NCI-H2029 (cell line): ENCODE measurements at regions not wholly inside any gene's neighbourhood (a gene's known extent, or its start where the extent isn't known, plus 50 kb on each side); places are given as distances from the start of the nearest gene placed in this dataset.

Source experiments
- DNase-seq: peaks from one replicate; lab custom pipeline; 2025; lab: John Stamatoyannopoulos, UW

DNA sequence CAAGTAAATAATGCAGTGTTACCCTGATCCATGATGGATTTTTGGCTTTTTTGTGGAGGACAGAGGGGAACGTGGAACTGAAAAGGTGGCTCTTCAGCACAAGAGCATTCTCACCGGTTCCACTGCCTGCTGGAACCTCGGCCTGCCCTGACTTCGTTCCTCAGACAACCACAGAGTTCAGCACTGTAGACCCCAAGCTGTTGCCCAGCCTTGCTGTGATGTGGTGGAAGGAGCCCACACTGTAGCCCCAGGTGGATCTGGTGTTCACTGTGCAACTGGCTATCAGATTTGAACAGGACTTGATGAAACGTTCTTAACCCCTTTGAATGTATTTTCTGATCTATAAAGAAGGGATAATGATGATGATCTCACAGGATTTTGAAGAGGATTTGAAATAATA lies 293.5 kb downstream of the TRIB2 start:
- no peak for DNase-seq

DNA sequence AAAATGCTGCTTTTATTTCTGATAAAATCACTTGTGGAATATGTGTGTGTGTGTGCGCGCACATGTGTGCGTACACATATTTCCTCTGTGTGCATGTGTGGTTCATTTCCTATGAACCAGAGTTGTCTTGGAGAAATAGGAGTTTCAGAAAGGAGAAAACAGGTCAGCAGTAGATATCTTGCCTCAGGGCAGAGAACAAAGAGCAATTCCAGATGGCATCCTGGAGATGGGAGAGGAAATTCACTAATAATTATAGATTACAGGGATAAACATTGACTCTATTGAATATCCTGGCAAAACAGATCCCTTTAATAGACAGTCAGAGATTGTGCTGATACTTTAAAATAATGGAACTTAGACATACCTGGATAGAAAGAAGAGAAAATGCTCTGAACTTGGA lies 298.0 kb downstream of the TRIB2 start:
- DNase-seq = no peak

DNA sequence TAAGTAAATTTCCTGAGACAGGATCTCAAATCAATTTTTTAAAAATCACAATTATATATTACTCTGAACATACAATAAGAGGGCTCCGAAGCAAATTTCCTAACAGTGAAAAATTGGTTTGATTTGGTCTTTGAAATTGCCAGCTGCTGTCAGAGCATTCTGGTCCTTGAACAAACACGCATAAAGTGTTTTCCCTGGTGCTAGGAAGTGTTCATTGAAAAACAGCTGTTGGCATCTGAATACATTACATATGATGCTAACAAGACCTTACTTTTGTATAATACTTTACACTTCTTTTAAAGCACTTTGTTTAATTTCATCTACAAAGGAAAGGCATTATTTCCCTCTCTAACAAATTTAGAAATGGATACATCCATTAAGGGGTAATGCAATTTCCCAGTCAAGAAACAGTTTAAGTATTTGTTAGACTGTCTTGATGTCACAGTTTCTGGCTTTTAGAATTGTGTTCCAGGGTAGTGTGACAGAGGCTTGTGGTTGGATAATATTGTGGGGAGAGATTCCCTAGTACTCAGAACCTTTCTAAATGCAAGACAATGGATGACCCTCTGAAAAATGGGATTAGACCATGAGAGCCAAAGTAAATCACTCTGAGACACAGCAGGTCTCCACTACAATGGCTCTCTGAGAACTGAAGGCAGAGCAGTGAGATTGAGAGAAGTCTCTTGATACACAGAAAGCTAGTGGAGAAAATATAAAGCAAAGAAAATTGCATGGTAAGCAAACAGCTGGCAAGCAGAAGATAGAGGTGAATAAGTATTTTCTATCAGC lies 299.0 kb downstream of the TRIB2 start:
- no peak for DNase-seq

DNA sequence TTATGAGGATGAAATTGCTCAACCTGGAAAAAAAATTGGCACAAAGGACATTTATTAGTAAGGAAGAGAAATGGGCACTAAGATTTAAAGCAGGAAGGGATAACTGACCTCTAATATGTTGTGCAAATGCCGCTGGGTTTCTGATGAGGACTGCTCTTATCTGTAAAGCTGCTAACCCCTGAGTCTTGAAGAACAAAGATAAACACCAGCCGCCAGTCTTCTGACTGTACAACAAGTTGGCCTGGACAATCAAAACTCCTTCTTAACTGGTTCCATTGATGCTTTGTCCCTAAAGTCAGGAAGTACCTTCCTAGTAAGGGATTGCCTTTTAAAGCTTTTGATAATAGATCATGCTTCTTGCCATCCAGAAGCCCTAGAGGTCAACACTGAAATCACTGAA lies 301.8 kb downstream of the TRIB2 start:
- no peak for DNase-seq

DNA sequence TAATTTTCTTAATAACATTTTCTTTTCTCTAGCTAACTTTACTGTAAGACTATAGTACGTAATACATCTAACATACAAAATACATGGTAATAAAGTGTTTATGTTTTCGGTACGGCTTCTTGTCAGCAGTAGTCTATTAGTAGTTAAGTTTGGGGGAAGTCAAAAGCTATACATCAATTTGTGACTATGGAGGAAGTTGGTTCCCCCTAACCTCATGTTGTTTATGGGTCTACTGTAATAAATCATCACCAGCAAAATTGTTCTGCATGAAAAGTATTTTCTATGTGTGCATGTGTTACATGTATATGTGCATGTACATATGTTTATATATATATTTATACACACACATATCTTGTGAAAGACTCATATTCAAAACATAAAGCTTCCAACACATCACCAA lies 303.0 kb downstream of the TRIB2 start:
- DNase-seq = no peak

DNA sequence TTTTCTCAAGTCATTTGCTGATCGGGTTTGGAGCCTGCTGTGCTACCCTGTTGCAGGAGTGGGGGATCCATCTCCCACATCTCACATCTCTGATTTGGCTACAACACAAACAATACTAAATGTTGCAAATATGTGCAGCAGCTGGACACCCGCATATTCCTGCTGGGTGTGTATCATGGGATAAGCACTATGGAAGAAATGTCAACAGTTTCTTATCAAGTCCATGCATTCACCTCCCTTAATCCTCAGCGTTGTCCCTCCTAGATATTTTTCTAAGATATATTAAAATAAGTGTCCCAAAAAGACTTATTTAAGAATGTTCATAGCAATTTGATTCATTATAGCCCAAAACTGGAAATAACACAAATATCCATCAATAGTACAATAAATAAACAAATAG lies 303.7 kb downstream of the TRIB2 start:
- no peak for DNase-seq

DNA sequence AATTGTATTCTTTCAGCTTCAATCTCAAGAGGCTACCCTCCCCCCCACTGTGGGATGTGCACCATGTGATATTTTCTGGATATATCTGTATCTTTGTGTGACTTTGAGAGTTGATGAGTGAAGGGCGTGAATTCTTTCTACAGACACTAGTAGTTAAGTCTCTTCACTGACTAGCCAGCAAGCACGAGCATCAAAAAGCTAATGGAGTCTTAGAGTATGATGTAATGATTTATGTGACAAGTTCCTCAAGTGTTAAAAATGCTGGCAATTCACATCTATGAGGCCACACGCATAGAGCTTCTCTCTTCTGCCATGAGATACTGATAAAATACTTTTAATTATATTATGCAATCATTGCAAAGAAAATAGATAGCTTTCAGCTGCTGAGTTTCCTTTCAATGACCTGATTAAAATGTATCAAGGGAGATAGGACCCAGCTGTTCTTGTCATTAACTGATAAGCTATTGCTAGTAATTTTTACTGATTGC lies 304.8 kb downstream of the TRIB2 start:
- no peak for DNase-seq

DNA sequence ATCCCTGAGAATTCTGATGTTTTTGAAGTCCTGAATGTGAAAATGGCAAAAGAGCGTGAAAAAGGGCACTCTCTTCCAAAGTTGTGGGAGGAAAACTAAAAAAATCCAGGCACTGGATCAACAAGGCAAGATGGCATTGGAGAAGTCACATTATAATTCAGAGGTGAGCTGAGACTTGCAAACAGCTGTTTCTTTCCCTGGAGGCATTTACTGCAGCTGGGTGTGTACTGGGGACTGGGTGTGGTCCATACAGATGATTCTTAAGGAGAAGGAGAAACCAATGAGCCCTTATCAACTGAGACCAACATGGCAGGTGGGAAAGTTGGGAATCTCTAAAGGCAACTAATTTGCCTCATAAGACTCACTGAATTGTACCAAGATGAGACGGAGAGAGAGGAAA lies 313.9 kb downstream of the TRIB2 start:
- no peak for DNase-seq

DNA sequence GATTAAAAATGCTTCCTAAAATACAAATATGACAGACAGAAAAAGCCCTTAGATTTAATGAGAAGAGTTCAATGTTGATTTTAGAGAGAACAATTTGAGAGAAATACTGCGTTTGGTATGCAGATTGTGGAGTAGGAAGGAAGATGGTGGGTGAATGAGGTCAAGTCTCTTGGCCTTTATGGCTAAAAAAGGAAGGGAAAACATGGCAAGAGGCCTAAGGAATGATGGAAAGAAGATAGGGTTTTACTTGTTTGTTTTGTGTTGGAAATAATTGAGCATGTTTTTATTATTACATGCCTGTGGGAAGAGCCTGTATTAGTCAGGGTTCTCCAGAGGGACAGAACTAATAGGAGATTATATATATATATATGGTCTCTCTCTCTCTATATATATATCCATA lies 318.1 kb downstream of the TRIB2 start:
- no peak for DNase-seq

DNA sequence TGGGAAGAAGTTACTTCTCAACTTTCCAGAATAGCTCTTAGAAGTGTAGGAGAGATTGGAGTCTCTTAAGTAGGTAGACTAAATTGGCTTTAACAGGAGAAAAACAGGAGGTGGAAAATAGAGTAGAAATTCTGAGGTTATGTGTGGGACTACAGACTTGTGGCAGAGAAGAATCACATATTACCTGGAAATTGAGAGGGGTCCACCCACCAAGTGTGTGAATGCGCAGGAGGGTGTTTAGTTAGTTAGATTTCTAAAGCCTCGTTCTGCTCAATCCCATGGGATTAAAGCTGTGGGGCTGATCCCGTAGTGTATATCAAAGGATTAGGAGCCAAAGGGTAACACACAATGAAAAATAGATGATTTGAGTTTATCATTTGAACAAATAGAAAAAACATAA lies 319.1 kb downstream of the TRIB2 start:
- no peak for DNase-seq

DNA sequence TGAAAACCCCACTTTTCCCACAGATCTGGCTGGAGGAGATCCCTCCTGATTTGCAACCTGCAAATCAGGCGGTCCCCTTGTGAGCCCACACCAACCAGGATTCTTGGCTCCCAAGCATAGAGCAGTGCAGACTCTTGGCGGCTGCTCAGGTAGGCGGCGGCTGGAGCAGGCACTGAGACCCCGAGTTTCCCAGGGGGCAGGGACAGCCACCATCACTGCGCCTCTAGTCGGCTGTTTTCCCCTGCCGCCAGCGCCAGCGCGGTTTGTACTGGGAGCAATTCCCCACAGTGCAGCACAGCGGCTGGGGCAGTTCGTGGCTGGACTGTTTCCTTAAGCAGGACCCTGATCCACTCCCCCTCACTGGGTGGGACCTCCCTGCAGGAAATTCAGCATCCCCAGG lies 323.3 kb downstream of the TRIB2 start:
- DNase-seq = no peak

DNA sequence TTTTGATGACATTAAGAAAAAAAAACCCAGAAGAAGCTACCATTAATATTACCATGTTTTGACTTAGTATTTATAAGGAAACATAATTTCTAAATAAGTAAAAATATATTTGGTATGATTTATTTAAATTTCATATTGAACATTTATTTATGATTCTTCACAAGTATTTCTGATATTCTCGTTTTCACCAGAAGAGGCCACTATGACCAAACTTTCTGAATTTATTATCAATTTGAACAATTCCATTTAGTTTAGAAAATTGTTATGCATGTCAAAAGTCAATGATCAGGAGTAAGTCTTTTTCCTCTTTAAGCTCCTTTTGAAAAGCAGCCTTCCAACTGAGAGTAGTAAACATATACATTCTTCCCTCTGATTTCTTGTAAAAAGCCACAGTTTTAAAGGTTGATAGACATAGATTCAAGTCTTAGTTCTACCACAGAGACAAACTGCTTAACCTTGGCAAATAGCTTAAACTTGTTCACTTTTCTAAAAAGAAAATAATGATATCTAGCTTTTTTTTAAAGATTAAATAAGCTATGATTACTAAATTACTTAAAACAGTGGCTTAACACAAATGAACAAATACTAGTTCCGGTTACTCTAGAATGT lies 329.9 kb downstream of the TRIB2 start:
- DNase-seq = no peak

DNA sequence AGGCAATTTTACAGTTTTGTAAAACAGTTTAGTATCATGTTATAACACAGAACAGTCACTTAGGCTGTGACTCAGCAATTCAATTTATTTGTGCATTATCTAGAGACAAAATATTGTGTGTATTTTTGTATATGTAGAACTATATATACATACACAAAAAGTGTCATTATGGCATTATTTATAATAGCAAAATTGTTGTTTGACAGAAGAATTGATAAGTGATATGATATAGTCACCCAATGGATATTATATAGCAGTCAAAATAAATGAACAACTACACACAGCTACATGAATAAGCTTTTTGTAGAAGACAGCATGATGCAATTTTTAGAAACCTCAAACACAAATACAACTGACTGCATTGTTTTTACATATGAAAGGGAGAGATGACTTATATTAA lies 334.0 kb downstream of the TRIB2 start:
- no peak for DNase-seq

DNA sequence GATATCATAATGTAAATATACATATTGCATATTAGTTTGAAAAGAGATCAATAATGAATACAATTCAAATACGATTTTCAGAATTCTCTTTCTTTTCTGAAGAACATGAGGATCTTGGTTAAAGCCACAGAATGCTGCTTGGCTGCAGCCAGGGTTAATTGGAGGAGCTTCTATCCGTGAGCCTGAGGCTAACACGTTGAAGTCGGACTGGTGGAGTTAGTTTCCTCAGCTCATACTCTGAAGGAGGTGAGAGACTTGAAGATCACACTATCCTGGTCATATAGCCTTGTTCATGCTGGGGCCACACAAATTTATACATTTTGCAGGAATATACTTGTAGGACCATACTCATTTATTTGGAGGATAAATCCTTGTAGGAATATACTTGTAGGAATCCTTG lies 335.8 kb downstream of the TRIB2 start:
- DNase-seq = no peak

DNA sequence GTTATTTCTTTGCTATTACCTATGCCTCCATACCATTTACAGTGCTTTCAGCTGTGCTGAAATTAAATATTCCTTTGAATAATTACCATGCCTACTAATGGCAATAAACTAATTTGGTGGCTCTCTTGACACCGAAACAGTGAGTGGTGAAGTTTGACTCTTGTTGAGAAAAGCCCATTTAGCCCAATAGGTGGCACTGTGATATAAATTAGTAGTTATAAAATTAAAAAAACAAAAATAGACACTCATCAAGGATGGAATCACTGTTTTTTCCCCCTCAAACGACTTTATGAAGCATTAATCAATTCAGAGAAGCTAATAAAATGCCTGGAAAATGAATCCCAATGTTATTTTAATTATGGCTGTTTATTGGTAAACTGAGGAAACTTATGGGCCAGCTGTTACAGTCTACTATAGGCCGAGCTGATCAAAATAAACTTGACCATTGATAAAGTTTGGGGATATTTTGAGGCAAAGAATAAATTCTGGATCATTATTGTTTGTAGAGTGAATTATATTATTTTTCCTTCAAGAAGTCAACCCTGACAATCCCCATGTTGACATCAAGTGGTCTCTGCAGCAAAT lies 339.6 kb downstream of the TRIB2 start:
- DNase-seq = no peak

DNA sequence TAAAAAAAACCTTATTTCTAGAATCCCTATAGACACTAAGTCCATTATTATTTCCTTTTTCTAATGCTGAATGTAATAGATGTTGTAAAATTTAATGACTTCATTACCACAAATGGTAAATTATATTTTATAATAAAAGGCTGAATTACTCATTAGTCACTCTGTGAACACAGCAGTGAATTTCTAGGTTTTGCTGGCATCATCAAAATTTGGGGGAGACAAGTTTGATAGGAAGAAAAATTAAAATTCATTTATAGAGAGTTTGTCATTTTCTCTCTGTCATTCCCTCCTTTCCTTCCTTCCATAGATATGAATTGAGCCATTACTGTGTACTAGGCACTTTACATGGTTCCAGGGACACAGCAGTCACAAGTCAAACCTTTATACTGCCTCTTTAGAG lies 340.9 kb downstream of the TRIB2 start:
- DNase-seq = no peak

DNA sequence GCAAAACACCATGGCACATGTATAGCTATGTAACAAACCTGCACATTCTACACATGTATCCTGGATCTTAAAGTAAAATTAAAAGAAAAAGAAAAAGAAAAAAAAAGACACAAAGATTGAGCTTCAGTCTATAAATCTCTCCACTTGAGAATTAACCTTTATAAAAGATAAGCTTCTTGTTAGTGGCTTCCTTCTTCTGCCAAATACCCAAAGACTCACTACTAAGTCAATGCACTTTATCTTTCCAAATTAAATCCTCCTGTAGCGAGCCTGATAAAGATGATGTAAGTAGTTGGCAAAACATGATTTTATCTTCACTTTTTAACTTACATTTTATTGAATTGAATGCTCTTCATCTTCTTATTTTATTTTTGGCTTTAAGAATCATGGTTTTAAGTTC lies 349.9 kb downstream of the TRIB2 start:
- DNase-seq = no peak

DNA sequence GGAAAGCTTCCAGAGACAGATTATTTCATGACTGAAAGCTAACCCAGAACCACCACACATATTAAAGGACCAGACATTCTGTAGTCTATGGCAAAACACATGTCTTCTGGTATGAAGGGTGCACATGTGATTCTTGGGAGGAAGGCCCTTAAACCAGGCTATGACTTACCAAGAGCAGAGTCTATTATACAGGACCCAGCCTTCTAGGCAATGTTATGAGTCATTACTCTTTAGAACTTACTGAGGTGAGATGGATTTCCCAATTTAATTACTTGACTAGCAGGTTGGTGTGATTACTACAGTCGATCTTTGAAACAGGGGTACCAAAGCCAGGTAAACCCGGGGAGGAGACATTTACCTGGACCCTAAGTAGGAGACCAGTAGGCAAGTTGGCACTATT lies 350.8 kb downstream of the TRIB2 start:
- DNase-seq = no peak

DNA sequence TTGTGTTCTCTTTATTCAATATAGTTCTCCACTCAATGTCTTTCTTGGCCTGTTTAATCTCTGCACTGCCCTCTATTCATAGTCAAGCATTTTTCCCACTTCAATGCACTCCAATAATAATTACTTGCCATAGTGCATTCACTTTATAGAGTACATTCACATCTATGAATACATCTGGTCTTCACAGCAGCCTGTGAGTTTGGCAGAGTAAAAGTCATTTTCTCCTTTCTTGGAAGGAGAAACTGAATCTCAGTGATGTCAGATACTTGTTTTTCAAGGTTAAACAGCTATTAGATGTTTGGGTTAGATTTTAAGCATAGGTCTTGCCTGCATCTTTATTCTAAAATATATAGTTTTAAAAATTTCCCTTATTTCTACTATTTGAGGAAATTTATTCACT lies 373.2 kb downstream of the TRIB2 start:
- no peak for DNase-seq

DNA sequence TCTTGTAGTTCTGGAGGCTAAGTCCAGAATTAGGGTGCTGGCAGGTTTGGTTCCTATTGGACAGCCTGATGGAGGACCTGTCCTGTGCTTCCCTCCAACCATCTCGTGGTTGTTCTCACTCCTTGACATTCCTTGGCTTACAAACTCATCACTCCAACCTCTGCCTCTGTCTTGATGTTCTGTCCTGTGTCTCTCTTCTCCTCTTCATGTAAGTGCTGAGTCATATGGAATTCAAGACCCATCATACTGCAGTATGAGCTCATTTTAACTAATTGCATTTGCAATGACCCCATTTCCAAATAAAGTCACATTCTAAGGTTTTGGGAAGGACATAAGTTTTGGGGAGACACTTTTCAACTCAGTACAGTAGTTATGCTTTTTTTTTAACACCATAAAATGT lies 374.7 kb downstream of the TRIB2 start:
- DNase-seq = no peak

DNA sequence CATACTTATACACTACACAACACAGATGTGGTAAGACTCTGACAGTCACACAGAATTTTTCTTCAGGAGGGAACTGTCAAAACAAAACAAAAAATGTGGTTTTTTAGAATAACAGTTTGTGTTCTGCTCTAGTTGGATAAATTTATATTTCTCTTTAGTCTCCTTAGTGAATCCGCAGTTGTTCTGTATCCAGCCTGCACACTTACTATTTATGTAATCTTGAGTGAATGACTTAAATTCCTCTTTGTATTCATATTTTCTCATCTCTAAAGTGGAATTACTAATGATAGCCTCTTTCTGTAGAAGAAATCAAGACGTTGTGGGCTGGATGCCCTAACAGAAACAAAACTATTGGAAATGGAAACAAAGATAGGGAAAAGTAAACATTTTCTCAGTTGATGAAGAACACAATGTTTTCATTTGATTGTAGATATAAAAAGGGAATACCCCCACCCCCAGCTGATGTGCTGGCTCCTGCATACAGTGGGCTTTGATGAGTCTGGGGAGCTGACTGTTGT lies 375.2 kb downstream of the TRIB2 start:
- DNase-seq = no peak

DNA sequence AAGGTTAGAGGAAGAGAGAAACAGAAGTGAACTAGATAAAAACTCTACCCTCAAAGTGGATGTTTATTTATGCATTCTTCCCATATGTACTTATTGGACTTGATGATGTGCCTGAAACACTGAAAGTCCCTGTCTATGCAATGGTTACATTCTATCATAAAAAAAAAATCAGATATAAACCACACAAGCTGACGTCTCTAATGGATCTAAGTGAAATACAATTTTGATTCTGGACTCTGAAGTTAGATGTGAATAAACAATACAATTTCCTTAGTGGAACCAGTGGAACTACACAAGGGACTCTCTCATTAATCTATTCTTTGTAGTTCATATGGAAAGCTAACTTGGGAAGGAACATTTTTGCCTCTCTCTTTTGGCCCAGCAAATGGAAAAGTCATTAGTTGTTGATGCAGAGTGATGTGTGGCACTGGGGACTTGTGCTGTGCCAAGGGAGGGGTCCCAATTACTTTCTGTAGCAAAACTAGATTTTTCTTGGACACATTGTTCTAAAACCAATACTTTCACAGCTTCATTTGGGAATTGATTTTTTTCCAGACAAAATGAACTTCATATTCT lies 376.8 kb downstream of the TRIB2 start:
- no peak for DNase-seq
